Cardiac fibroblast (primary cell): ENCODE measurements at regions not wholly inside any gene's neighbourhood (a gene's known extent, or its start where the extent isn't known, plus 50 kb on each side); places are given as distances from the start of the nearest gene placed in this dataset.

Experiments used
- DNase-seq, 2 donors: peaks; one replicate each; pipeline versions ENCODE4 v3.0.0 to v3.0.0-alpha.2; 2010; ENCODE audit warnings: low read depth in 2 of 2
- H3K4me3 ChIP-seq, 2 donors: replicated peaks in 1 of 2; 1 replicate in 1 of 2; 2 replicates in 1 of 2; pipeline ENCODE4 v1.5.1; 2011; ENCODE audit warnings: low read depth in 2 of 2, low read length in 2 of 2, mild to moderate bottlenecking in 2 of 2, moderate library complexity in 1 of 2
- CTCF ChIP-seq: IDR thresholded peaks from one replicate; pipeline ENCODE4 v1.5.1; 2011; ENCODE audit warnings: low read depth, mild to moderate bottlenecking, low read length, inconsistent platforms

DNA sequence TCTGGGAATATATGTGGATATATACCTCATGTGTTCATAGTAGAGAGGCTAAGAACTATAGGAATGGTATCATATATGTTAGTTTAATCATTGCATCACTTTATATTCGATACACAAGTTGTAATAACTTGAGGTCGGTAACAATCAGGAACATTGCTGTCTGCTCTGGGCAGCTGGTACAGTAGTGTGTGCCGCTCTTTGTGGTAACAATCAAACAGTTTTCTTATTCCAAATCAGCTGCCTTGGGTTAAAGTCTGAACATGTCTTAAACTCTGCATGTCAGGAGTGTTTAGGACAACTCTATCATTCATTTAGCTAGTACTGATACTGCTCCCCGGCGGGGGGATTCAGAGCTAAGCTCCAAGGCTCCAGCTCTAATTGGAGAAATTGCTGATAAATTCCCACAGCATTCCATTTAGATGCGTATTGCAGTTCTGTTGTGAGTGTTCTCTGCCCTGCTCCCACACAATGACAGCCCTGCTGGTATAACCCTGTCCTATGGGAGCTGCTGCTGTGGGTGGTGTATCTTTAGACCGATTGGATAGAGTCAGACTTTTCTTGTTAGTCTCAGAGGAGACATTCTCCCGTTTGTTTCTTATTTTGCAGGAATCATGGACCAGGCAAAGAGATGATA, 707.5 kb upstream of the FZD8 start:
- TF ChIP-seq CTCF: no peak
- DNase-seq: peak; percentile 87 to 91
- no peak overlapping the region for H3K4me3 ChIP-seq

- TF ChIP-seq CTCF: no peak
- peak; percentile 50 to 57 for DNase-seq
Observed at GRCh38 chr10:36345807-36346206, 703.7 kb upstream of the FZD8 start.

DNA sequence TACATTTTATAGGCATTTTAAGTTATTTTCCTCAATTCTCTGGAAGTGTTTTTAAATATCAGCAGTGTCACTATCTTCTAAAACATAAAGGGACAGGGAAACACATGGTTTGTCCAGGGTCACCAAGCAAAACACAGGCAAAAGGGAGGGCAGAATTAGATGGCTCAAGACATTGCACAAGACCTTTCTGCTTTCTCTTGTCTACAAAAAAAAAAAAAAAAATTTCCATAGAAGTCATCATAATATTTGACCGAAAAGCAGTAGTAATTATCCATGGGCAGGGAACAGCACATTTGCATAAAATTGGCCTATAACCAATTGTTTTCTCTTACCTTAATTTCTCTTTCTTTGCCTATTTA, 703.1 kb upstream of the FZD8 start:
- no peak for TF ChIP-seq CTCF
- no peak for DNase-seq
- no peak overlapping the region for H3K4me3 ChIP-seq

More at GRCh38 chr10:36345807-36346206, 703.7 kb upstream of the FZD8 start:
- no peak overlapping the region for H3K4me3 ChIP-seq

GRCh38 chr10:36344240-36345174, 702.4 kb upstream of the FZD8 start:
- TF ChIP-seq CTCF: no peak
- DNase-seq: peak in 1 of 2 donors; percentile 54
- H3K4me3 ChIP-seq: no peak overlapping the region

GRCh38 chr10:36342781-36343180, 700.7 kb upstream of the FZD8 start:
- no peak overlapping the region for H3K4me3 ChIP-seq
- no peak for DNase-seq
- TF ChIP-seq CTCF: no peak

GRCh38 chr10:36341471-36341870, 699.4 kb upstream of the FZD8 start:
- DNase-seq: peak in 1 of 2 donors; percentile 49
- H3K4me3 ChIP-seq: no peak overlapping the region
- no peak for TF ChIP-seq CTCF
